ENCODE measurements at regions not wholly inside any gene's neighbourhood (a gene's known extent, or its start where the extent isn't known, plus 50 kb on each side); places are given as distances from the start of the nearest gene placed in this dataset.
"Not testable (repeated sequence)": the region's sequence is repeated elsewhere in the genome, so short reads cannot be mapped to it uniquely, and the experiment has no call there.

DNA sequence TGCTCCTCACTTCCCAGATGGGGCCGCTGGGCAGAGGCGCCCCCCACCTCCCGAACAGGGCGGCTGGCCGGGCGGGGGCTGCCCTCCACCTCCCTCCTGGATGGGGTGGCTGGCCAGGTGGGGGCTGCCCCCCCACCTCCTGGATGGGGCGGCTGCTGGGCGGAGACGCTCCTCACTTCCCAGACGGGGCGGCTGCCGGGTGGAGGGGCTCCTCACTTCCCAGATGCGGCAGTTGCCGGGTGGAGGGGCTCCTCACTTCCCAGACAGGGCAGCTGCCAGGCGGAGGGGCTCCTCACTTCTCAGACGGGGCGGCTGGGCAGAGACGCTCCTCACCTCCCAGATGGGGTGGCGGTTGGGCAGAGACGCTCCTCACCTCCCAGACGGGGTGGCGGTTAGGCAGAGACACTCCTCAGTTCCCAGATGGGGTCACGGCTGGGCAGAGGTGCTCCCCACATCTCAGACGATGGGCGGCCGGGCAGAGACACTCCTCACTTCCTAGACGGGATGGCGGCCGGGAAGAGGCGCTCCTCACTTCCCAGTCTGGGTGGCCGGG is 428.8 kb downstream of the FGF13 start:
- not testable (repeated sequence) for DNase-seq (ENCODE audit: low spot score)

DNA sequence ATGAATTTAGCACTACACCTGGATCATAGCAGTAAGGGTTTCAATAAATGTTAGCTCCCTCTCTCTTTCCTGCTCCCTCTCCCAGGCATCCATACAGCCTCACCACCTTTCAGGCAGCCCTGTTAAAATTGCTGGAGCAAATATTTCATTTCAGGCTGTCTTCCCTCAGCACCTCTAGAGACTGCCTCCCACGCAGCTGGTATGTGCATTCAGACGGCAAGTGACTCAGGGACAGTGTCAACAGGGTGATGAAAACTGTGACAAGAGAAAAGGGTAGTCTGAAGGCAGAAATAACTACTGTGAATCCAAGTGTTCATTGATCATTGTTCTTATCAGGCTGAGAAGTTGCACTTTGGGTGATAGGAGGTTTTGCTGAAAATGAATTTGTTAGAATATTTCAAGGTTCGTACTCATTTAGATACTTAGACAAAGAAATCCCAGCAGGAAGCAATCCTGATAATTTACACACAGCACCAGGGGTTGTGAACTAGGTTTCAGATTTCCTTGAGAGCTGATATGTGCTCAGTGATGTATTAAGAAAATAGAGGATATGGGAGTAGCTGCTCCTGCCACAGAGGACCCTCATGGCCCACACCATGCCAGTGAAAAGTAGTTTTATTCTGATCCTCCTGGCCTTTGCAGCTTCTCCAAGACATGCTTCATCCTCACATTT is 424.2 kb downstream of the FGF13 start:
- no peak for DNase-seq (ENCODE audit: low spot score)

- DNase-seq (ENCODE audit: low spot score): no peak
These were observed 416.6 kb downstream of the FGF13 start for GRCh38 chrX:138294951-138295350.

DNA sequence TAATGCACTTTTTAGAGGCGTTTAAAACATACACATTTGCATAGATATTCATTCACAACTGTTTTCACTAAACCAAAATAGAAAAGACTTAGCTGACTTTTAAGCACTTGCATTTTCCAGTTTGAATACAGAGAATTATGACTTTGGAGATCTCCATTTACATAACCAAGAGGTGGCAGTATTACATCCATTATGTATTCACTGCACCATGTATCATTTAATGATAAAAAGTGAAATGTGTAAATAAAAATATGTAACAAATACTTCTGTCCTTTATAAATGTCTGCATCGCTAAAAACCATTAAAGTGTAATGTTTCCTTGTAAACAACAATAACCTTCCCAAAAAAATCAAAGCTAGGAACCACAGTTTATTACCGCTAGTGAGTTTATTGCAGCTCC is 413.2 kb downstream of the FGF13 start:
- DNase-seq (ENCODE audit: low spot score): no peak

GRCh38 chrX:138345801-138346200 is 365.7 kb downstream of the FGF13 start:
- DNase-seq (ENCODE audit: low spot score): no peak

DNA sequence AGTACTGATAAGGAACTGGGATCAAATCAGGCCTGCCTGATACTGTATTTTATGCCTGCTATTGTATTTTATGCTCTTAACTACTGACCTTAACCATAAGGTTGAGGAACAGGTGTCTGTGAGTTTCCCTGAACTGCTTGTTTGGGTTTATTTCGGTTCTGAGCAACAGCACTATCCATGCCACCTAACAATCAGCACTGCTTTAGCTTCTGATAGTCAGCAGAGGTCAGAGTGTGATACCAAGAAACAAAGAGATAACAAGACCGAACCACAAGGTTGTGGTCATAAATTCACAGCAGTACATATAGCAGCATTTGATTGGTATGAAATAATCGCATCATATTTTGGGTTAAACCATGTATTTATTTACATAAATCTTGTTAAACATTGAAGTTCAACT is 362.2 kb downstream of the FGF13 start:
- DNase-seq (ENCODE audit: low spot score): no peak

GRCh38 chrX:138378876-138379275 is 332.6 kb downstream of the FGF13 start:
- DNase-seq (ENCODE audit: low spot score): no peak

- DNase-seq (ENCODE audit: low spot score): no peak
These were observed 303.4 kb downstream of the FGF13 start for GRCh38 chrX:138408101-138408500.

DNA sequence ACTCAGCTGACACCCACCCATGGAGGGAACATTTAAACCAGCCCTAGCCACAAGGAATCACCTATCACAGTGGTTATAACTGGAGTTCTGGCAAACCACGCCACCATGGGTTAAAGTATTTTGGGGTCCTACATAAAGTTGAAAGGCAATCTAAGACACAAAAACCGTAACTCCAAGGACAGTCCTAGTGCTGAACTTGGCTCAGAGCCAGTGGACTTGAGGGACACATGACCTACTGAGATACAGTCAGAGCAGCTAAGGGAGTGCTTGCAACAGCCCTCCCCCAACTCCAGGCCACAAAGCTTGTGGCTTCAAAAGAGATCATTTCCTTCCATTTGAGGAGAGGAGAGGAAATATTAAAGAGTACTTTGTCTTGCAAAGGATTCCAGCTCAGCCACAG is 300.5 kb downstream of the FGF13 start:
- no peak for DNase-seq (ENCODE audit: low spot score)
